GM19240 (cell line): ENCODE measurements at regions not wholly inside any gene's neighbourhood (a gene's known extent, or its start where the extent isn't known, plus 50 kb on each side); places are given as distances from the start of the nearest gene placed in this dataset.

Experiments
- DNase-seq: peaks from one replicate; pipeline ENCODE4 v3.0.0; 2011; ENCODE audit warnings: low spot score; ENCODE audit not compliant: insufficient read length

GRCh38 chr13:107866032-107866940, 349.1 kb downstream of the LIG4 start:
- DNase-seq: no peak

DNA sequence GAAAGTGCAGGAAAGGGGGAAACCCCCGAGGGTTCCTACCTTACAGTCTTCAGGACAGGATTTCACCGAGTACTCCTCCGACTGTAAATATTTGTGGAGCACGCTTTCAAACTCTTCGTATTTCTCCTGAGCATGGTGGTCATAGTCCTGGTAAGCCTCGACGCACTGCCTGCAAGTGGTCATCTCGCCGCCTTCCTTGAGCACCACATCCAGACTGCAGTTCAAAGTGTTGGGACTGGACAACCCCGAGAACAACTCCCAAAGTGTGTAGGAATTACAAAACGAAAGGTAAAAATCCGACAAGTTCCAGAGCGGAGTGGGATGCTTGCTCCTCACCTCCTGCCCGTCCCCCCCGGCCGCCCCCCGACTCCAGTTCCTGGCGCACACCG, 349.7 kb downstream of the LIG4 start:
- DNase-seq: no peak

GRCh38 chr13:107865318-107865575, 350.1 kb downstream of the LIG4 start:
- DNase-seq: no peak

- DNase-seq: no peak
Measured at GRCh38 chr13:107864543-107865317, 350.6 kb downstream of the LIG4 start.

GRCh38 chr13:107860284-107860683, 355.1 kb downstream of the LIG4 start:
- no peak for DNase-seq

DNA sequence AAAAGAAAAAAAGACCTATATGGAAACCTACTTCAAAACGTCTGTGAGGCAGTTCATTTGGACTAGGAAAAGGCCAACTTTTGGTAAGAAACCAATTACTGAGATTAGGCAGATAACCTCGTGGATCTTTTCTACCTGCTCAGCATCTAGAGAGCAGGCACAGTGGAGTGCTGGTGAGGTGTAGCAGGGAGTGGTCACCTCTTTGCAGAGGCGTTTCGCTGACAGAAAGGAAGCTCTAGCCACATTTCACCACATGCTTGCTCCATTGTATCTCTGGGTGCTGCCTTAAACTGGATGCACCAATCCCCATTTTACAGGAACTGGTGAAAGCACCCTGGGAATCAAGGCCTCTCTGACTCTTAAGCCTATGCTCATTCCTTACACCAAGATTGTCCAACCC, 360.5 kb downstream of the LIG4 start:
- DNase-seq: no peak

DNA sequence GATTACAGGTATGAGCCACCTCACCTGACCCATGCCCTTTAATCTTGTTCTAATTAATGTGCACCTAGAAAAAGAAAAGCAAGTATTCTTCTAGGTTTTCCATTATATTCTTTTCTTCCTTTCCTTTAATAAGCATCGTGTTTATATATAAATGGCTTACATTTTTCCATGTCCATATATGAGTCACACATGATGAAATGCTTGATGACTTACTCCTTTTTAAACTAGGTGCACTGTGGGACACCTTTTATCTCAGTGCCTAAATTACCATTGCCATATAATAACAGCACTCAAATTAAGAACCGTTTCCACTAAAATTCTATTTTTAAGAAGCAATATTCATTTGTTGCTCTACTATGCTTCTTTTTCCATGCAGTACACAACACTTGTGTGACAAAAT, 363.3 kb downstream of the LIG4 start:
- no peak for DNase-seq

DNA sequence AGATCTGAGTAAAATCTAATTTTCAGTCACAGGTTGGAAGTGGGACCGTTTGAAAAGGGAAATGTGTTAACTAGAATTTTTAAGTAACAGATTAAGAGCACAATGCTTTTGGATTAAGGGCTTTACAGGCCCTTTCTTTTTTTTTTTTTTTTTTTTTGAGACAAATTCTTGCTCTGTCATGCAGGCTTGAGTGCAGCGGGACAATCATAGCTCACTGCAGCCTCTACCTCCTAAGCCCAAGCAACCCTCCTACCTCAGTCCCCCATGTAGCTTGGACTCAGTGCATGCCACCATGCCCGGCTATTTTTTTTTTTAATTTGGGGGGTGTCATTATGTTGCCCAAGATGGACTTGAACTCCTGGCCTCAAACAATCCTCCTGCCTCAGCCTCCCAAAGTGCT, 363.7 kb downstream of the LIG4 start:
- DNase-seq: no peak

GRCh38 chr13:107847406-107847805, 367.9 kb downstream of the LIG4 start:
- DNase-seq: no peak

DNA sequence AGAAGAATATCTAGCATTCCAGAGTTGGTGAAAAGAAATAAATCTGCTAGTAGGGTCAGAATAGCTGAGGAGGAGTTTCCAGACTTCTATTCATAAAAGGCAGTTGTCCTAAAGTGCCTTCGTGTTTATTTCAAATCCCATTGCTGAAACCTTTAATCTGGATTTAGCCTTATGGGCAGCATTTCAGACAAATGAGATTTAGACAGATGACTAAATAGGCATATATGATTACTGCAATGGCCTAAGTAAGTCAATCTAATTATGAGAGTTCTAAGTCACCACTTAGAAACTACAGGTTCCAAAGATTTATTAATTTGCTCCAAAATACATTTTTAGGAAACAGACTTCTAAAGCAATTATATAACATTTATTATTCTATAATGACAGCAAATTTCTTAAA, 368.7 kb downstream of the LIG4 start:
- DNase-seq: no peak

DNA sequence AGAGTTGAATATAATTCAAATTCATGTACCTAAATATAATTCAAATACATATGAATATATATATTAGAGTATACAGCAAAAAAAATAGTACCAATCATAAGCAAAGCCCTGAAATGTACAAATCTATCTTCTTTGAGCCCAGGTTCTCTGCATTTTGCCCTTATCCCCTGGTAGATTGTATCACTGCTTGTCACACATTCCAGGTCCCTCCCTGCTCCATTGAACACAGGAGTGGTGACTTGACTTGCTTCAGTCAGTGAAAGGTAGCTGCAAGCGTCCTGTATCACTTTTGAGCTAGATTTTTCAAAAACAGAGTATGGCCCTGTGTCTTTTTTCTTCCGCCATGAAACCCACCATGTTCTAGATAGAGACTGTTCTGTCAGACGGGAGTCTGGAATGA, 369.4 kb downstream of the LIG4 start:
- DNase-seq: no peak

DNA sequence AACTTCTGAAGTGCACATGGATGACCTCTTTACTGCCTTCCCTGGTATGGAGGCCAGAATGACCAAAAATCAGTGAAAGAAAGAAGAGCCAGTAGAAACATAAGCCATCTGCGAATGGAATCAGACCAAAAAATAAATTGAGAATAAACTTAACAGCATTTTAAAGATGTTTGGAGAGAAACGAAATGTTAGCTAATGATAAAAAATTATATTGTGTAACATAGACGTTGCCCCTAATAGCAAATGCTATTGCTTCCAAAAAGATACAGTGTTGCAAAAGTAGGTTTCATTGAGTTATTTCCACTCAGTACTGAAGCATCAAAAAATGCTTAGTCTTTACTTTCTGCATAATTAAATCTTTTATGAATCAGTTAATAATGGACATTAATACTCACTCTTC, 371.7 kb downstream of the LIG4 start:
- DNase-seq: no peak

GRCh38 chr13:107843281-107843680, 372.1 kb downstream of the LIG4 start:
- DNase-seq: no peak

- no peak for DNase-seq
Measured at GRCh38 chr13:107842562-107843180, 372.7 kb downstream of the LIG4 start.

DNA sequence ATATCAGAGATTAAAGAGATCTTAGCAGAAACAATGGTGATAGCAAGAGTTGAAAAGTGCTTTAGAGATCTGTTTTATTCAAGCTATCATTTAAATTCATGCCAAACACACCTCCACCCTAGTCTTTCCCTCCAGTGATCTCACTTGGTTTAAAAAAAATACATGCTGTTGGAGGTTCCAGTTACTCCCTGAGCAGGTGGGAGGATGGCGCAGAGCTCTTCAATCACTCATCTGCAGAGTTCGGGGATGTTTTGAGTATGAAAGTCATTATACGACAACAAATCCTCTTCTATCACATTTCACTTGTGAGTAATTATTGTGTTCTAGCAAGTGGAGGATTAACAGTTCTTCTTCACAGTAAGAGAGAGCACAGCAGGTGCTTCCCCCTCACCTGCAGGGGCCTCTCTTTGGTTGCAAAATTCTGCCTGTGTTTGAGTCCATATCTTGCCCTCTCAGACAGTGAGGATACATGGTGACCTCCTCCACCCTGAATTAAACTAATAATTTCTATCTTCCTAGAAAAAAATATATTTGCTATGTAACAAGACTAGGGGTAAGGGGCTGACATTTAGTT, 376.7 kb downstream of the LIG4 start:
- no peak for DNase-seq

DNA sequence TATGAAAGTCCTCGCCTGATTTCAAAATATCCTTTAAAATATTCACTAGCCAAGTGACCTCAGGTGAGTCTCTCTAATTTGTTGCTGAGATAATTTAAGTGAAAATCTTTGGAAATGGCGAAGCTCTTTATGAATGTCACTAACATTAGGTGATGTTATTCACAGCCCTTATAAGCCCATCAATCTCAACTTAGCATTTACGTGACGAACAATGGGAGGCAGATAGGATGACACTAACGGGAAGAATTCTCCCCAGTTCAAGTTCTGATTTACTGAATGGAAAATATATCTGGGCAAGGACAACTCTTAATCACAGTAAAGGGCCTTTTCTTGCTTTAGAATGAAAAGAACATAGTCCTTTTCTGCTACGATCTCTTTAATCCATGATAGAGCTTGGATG, 378.7 kb downstream of the LIG4 start:
- DNase-seq: no peak

DNA sequence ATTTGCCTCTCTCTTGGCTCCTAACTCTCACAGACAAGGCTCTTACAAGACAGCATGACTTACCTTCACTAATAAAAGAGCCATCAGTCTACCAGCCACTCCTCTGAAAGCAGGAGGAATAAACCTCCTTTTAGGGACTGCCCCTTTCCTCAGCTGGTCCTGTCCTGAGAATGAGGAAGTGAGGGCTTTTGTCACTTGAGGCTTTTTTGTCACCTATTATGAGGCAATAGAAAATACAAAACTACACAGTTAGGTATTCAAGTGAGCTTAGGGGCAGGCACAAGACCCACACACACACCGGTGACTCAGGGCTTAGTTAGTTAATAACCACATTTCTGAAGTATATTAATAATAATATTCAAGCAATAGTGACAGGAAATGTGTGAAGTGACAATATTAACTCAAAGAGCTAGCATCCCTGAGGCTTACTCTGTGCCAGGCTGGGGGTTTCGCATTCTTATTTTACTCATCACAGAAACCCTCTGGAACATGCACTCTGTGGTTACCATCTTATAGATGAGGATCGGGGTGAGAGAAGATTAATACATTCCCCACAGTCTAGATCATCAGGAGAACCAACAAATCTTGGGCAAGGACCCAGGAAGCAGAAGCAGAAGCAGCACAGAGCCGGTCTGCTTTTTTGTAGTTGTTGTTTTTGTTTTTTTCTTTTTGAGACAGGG, 379.9 kb downstream of the LIG4 start:
- no peak for DNase-seq

DNA sequence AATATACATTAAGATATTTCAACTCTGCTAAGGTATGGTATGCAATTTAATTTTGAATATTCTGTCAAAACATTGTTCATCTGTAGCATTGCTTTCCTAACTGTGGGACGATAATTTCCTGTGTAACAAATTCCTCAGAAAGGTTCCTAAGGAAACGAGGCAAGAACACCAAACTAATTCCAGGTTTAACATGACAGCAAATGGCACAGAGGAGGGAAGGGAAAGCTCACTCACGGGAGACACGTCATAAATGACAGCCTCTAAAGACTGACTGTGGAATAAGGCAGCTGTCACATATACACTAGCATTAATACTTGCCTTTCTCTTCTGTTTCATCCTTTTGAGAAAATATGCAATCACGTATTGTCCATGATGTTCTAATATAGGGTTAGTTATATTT, 380.6 kb downstream of the LIG4 start:
- no peak for DNase-seq

DNA sequence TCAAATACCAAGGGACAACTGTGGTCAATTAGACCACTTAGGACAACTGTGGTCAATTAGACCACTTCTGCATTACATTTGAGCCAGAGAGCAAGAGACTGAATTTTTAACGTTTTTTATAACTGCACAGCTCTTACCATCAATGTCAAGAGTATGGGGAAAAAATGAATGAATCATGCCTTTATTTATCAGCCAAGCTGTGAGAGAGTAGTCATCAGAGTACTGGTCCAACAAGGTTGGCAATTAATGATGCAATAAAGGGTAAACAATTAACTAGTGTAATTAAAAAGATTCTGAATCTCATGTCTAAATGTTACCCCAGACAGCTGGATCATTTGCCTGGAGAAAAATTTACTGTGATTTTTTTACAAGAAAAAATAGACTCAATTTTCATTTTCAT, 381.1 kb downstream of the LIG4 start:
- DNase-seq: no peak

DNA sequence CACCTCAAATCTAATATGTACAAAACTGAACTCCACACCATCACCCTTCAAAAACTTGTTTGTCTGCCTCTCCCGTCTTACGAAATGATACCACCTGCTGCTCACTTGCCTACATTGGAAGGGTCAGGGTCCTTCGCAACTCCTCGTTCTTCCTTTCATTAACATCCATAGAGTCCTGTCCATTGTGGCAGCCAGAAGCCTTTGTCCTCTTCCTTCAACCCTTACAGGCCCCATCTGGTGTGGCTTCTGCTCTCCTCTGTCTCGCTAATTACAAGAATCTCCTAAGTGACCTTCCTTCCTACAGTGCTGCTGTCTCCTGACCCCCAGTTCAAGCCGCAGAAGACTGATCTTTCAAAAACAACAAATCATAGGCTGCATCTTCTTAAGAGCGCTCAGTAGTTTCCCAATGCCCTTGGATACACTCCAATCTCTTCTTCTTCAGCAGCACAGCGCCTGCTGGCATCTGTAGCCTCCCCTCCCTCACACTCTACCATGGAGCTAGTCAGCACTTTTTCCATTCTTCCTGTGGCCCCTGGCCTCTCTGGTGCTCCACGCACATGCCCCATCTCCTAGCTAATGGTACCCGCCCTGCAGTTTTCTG, 382.7 kb downstream of the LIG4 start:
- no peak for DNase-seq

DNA sequence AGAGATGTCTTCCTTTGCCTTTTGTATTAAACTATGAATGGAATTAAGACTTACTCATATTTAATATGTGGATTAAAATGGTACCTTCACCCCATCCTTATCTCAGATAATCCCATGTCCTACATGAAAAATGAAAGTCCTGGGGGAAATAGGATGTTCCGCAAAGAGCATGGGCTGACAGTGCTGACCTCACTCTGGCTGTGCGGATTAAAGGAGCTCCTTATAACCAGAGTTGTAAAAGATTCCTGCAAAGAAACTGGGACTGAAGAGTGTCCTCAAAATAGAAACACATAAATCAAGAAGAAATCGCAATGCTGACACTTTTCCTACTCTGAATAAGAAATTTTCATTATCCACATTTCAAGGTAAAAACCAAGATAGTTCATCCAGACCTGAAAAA, 384.5 kb downstream of the LIG4 start:
- no peak for DNase-seq
